ENCODE measurements at regions not wholly inside any gene's neighbourhood (a gene's known extent, or its start where the extent isn't known, plus 50 kb on each side); places are given as distances from the start of the nearest gene placed in this dataset.

DNA sequence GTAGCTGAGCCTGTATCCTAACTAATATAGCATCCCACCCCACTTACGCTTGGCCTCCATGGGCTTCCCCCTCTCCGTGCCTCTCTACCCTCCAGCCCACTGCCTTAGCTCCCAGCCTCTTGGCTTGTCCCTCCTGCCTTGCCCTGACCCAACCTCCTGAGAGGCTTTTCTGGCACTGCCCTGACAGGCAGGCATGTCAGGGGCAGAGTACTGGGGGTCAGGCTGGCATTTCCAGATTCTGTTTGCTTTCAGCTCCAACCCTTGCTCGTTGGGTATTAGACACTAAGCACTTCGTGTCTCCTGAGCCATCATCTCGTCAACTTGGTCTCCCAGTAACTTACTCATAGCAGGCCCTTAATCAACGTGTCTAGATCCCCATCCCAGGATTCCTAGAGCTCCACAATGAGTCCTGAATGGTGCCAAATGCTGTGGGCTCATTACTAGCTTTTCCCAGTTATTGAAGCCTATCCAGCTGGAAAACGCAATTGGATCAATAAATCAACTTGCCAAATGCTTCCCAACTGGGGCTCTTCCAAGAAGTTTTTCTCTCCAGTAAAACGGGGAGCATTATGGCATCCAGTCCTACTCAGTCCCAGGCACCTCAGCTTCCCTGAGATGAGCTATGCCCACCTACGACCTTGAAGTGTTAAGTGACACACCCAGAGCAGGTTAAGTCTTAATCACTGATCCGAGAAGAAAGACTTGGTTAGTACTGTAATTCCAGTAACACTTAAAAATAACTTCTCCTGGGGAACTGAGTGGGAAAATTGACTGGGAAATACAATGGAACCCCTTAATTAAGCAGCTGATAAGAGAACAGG, 78.5 kb upstream of the DLG1 start:
- TF ChIP-seq, protein P1, sequence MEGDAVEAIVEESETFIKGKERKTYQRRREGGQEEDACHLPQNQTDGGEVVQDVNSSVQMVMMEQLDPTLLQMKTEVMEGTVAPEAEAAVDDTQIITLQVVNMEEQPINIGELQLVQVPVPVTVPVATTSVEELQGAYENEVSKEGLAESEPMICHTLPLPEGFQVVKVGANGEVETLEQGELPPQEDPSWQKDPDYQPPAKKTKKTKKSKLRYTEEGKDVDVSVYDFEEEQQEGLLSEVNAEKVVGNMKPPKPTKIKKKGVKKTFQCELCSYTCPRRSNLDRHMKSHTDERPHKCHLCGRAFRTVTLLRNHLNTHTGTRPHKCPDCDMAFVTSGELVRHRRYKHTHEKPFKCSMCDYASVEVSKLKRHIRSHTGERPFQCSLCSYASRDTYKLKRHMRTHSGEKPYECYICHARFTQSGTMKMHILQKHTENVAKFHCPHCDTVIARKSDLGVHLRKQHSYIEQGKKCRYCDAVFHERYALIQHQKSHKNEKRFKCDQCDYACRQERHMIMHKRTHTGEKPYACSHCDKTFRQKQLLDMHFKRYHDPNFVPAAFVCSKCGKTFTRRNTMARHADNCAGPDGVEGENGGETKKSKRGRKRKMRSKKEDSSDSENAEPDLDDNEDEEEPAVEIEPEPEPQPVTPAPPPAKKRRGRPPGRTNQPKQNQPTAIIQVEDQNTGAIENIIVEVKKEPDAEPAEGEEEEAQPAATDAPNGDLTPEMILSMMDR (IDR thresholded peaks at IDR 0.05; ENCODE audit: extremely low read depth in 1 of 2, insufficient read depth in 1 of 2, low read depth in 1 of 2, low read length in 2 of 2): no peak
- TF ChIP-seq POLR2A (IDR thresholded peaks at IDR 0.05; ENCODE audit: low read depth, low read length) (no peak), JUN (IDR thresholded peaks at IDR 0.05; ENCODE audit: borderline replicate concordance, insufficient read depth, insufficient read length, low read depth) (no peak), POLR2AphosphoS5 (IDR thresholded peaks at IDR 0.05; ENCODE audit: insufficient read depth, low read depth, low read length) (no peak), EZH2 (IDR thresholded peaks at IDR 0.05; ENCODE audit: borderline replicate concordance, low read depth, low read length, severe bottlenecking) (no peak)

Measured in endothelial cell of umbilical vein (primary cell).